GM19467 (cell line): ENCODE measurements at regions not wholly inside any gene's neighbourhood (a gene's known extent, or its start where the extent isn't known, plus 50 kb on each side); places are given as distances from the start of the nearest gene placed in this dataset.

Experiments
- ATAC-seq: cut with Tn5 transposase; IDR thresholded peaks from one replicate; pipeline ENCODE4 v1.9.1; 2021; ENCODE audit warnings: mild to moderate bottlenecking, moderate library complexity; ENCODE audit not compliant: unreplicated experiment

- ATAC-seq = no peak
These were observed 101.2 kb downstream of the CRPPA start for GRCh38 chr7:16320099-16320660.

GRCh38 chr7:16318989-16319915 lies 102.1 kb downstream of the CRPPA start:
- ATAC-seq = no peak

GRCh38 chr7:16318463-16318862 lies 102.9 kb downstream of the CRPPA start:
- ATAC-seq = no peak

GRCh38 chr7:16317406-16317805 lies 103.9 kb downstream of the CRPPA start:
- no peak for ATAC-seq

- ATAC-seq = no peak
These were observed 106.1 kb downstream of the CRPPA start for GRCh38 chr7:16315280-16315679.

GRCh38 chr7:16309129-16309528 lies 112.2 kb downstream of the CRPPA start:
- ATAC-seq = no peak

- no peak for ATAC-seq
These were observed 120.0 kb downstream of the CRPPA start for GRCh38 chr7:16301291-16301690.

- no peak for ATAC-seq
These were observed 120.9 kb downstream of the CRPPA start for GRCh38 chr7:16300361-16300895.

- ATAC-seq = no peak
These were observed 121.5 kb downstream of the CRPPA start for GRCh38 chr7:16299853-16300252.

- ATAC-seq = no peak
These were observed 123.1 kb downstream of the CRPPA start for GRCh38 chr7:16298221-16298620.

GRCh38 chr7:16295558-16295957 lies 125.8 kb downstream of the CRPPA start:
- no peak for ATAC-seq

GRCh38 chr7:16293669-16294425 lies 127.5 kb downstream of the CRPPA start:
- ATAC-seq = no peak

GRCh38 chr7:16284581-16284980 lies 136.8 kb downstream of the CRPPA start:
- no peak for ATAC-seq

GRCh38 chr7:16278167-16278787 lies 143.1 kb downstream of the CRPPA start:
- no peak for ATAC-seq

GRCh38 chr7:16271990-16272665 lies 149.2 kb downstream of the CRPPA start:
- no peak for ATAC-seq

GRCh38 chr7:16271355-16271915 lies 149.9 kb downstream of the CRPPA start:
- peak; percentile 52 for ATAC-seq

- ATAC-seq = no peak
These were observed 150.5 kb downstream of the CRPPA start for GRCh38 chr7:16270844-16271243.

- no peak for ATAC-seq
These were observed 152.2 kb downstream of the CRPPA start for GRCh38 chr7:16268821-16269768.
